HCEC 1CT (cell line): ENCODE measurements at regions not wholly inside any gene's neighbourhood (a gene's known extent, or its start where the extent isn't known, plus 50 kb on each side); places are given as distances from the start of the nearest gene placed in this dataset.
"Not testable (repeated sequence)": the region's sequence is repeated elsewhere in the genome, so short reads cannot be mapped to it uniquely, and the experiment has no call there.

Experiments used
- DNase-seq: peaks from one replicate; pipeline ENCODE4 v3.0.0-alpha.2; 2017

GRCh38 chr5:118466418-118466817 lies 521.9 kb downstream of the DTWD2 start:
- no peak for DNase-seq

- not testable (repeated sequence) for DNase-seq
Measured at GRCh38 chr5:118462276-118462675, 526.1 kb downstream of the DTWD2 start.

GRCh38 chr5:118461436-118461835 lies 526.9 kb downstream of the DTWD2 start:
- DNase-seq: no peak

GRCh38 chr5:118459490-118459889 lies 528.9 kb downstream of the DTWD2 start:
- no peak for DNase-seq

- DNase-seq: no peak
Measured at GRCh38 chr5:118456085-118456484, 532.3 kb downstream of the DTWD2 start.

GRCh38 chr5:118451697-118452247 lies 536.6 kb downstream of the DTWD2 start:
- no peak for DNase-seq

- no peak for DNase-seq
Measured at GRCh38 chr5:118450554-118451332, 537.6 kb downstream of the DTWD2 start.

- no peak for DNase-seq
Measured at GRCh38 chr5:118447350-118447749, 541.0 kb downstream of the DTWD2 start.

- no peak for DNase-seq
Measured at GRCh38 chr5:118441956-118442355, 546.4 kb downstream of the DTWD2 start.

GRCh38 chr5:118441034-118441433 lies 547.3 kb downstream of the DTWD2 start:
- no peak for DNase-seq

- DNase-seq: no peak
Measured at GRCh38 chr5:118440496-118440895, 547.9 kb downstream of the DTWD2 start.

- DNase-seq: no peak
Measured at GRCh38 chr5:118439831-118440230, 548.5 kb downstream of the DTWD2 start.

GRCh38 chr5:118435131-118435530 lies 553.2 kb downstream of the DTWD2 start:
- no peak for DNase-seq

GRCh38 chr5:118434522-118434921 lies 553.8 kb downstream of the DTWD2 start:
- no peak for DNase-seq

- no peak for DNase-seq
Measured at GRCh38 chr5:118430076-118430475, 558.3 kb downstream of the DTWD2 start.

- no peak for DNase-seq
Measured at GRCh38 chr5:118407958-118408357, 580.4 kb downstream of the DTWD2 start.

GRCh38 chr5:118405650-118406061 lies 582.7 kb downstream of the DTWD2 start:
- DNase-seq: no peak

GRCh38 chr5:118397236-118397635 lies 591.1 kb downstream of the DTWD2 start:
- DNase-seq: no peak

GRCh38 chr5:118392491-118392890 lies 595.9 kb downstream of the DTWD2 start:
- no peak for DNase-seq

GRCh38 chr5:118382931-118383330 lies 605.4 kb downstream of the DTWD2 start:
- DNase-seq: not testable (repeated sequence)

- no peak for DNase-seq
Measured at GRCh38 chr5:118379470-118379869, 608.9 kb downstream of the DTWD2 start.

- no peak for DNase-seq
Measured at GRCh38 chr5:118378959-118379358, 609.4 kb downstream of the DTWD2 start.

GRCh38 chr5:118377420-118377819 lies 610.9 kb downstream of the DTWD2 start:
- DNase-seq: no peak

GRCh38 chr5:118371973-118372831 lies 616.1 kb downstream of the DTWD2 start:
- no peak for DNase-seq
